Sigmoid colon (tissue), 6 donors: ENCODE measurements at regions not wholly inside any gene's neighbourhood (a gene's known extent, or its start where the extent isn't known, plus 50 kb on each side); places are given as distances from the start of the nearest gene placed in this dataset.

Source experiments
- DNase-seq: peaks from one replicate; pipeline ENCODE4 v3.0.0-alpha.2; 2019
- H3K27ac ChIP-seq, 4 donors: fragments of 200-600 bp; sonication (generic); one replicate each; pipeline ENCODE4 v1.5.1; 2016 to 2019; ENCODE audit warnings: mild to moderate bottlenecking in 1 of 4
- H3K27me3 ChIP-seq, 3 donors: fragments of 200-600 bp; sonication (generic); one replicate each; pipeline ENCODE4 v1.5.1; 2019; ENCODE audit warnings: mild to moderate bottlenecking in 1 of 3
- H3K36me3 ChIP-seq, 4 donors: fragments of 200-600 bp; sonication (generic); one replicate each; pipeline ENCODE4 v1.5.1; 2016 to 2019
- H3K4me1 ChIP-seq, 4 donors: fragments of 200-600 bp; sonication (generic); one replicate each; pipeline ENCODE4 v1.5.1; 2017 to 2019
- H3K4me3 ChIP-seq, 4 donors: fragments of 200-600 bp; sonication (generic); one replicate each; pipeline ENCODE4 v1.5.1; 2017 to 2019; ENCODE audit warnings: mild to moderate bottlenecking in 2 of 4, moderate library complexity in 1 of 4
- H3K9me3 ChIP-seq, 4 donors: fragments of 200-600 bp in 3 of 4; sonication (generic) in 3 of 4; one replicate each; pipeline versions ENCODE4 v1.5.1 to v1.6.1; 2013 to 2019
- EP300 ChIP-seq, 4 donors: sonication (generic); formaldehyde crosslinking; IDR thresholded peaks; one replicate each; pipeline ENCODE4 v1.6.1; 2017; ENCODE audit warnings: antibody characterized with exemption in 4 of 4
- POLR2A ChIP-seq, 2 donors: fragments of 450-650 bp; IDR thresholded peaks; one replicate each; pipeline ENCODE4 v1.6.1; 2016; ENCODE audit warnings: antibody characterized with exemption in 2 of 2, mild to moderate bottlenecking in 2 of 2, moderate library complexity in 2 of 2
- POLR2AphosphoS5 ChIP-seq, 4 donors: sonication (generic); formaldehyde crosslinking; IDR thresholded peaks; one replicate each; pipeline ENCODE4 v1.6.1; 2017; ENCODE audit warnings: antibody characterized with exemption in 4 of 4
- WGBS, 2 donors: extraction: QIAGEN DNeasy Blood & Tissue Kit; methylation state at CpG; one replicate each; pipeline ENCODE4 v1.1.7; 2013; 5-methylcytosine and 5-hydroxymethylcytosine counted together
- intact Hi-C: fragments of 100-400 bp; cut with DNase I; formaldehyde crosslinking; loops from one replicate; pipeline ENCODE4 v1.15.1; 2023
- TF ChIP-seq, protein P1 (sequence below), 4 experiments: fragments of 450-650 bp in 3 of 4; fragments of 200-600 bp in 1 of 4; IDR thresholded peaks; one replicate each; pipeline ENCODE4 v1.5.1; 2016 to 2019; ENCODE audit warnings: antibody characterized with exemption in 4 of 4, mild to moderate bottlenecking in 3 of 4, moderate library complexity in 2 of 4
- donor health status: healthy with polysubstance abuse.
- donor health status: healthy.

DNA sequence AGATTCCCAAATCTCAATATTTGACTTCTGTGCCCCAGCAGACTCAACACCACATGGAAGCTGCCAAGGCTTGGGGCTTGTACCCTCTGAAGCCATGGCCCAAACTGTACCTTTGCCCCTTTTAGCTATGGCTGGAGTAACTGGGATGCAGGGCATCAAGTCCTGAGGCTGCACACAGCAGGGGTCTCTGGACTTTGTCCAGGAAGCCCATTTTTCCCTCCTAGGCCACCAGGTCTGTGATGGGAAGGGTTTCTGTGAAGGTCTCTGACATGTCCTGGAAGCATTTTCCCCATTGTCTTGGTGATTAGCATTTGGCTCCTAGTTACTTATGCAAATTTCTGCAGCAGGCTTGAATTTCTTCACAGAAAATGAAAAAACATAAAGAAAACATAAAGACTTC, 762.3 kb downstream of the GALC start:
- TF ChIP-seq POLR2A (IDR thresholded peaks at IDR 0.05), result no peak
- no peak for TF ChIP-seq EP300 (IDR thresholded peaks at IDR 0.05)
- no peak for TF ChIP-seq POLR2AphosphoS5 (IDR thresholded peaks at IDR 0.05)

DNA sequence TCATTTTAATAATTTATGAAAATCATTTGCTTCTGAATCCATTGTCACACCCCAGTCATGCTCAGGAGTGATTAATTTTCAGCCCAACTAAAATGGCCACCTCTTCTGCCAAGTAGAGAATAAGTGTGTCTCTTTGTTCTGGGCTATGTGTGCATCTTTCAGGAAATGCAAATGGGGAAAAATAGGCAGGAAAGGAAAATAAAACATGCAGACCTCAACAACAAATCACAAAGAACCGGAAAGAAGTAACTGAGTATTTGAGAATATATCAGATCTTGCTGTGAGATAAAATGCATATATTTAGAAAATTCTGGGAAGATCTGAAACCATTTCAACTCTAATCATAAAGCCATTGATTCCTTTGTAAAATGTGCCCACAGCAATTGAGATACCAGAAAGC, 763.9 kb downstream of the GALC start:
- intact Hi-C loops, result no loop called here
- H3K4me3 ChIP-seq, result no peak overlapping the region
- no peaks in the 10 kb centered on the region for H3K4me1 ChIP-seq
- H3K36me3 ChIP-seq, result no peaks in the 10 kb centered on the region
- no peaks in the 10 kb centered on the region for H3K27me3 ChIP-seq
- TF ChIP-seq POLR2AphosphoS5 (IDR thresholded peaks at IDR 0.05), result no peak
- no peak for TF ChIP-seq EP300 (IDR thresholded peaks at IDR 0.05)
- TF ChIP-seq, protein P1, sequence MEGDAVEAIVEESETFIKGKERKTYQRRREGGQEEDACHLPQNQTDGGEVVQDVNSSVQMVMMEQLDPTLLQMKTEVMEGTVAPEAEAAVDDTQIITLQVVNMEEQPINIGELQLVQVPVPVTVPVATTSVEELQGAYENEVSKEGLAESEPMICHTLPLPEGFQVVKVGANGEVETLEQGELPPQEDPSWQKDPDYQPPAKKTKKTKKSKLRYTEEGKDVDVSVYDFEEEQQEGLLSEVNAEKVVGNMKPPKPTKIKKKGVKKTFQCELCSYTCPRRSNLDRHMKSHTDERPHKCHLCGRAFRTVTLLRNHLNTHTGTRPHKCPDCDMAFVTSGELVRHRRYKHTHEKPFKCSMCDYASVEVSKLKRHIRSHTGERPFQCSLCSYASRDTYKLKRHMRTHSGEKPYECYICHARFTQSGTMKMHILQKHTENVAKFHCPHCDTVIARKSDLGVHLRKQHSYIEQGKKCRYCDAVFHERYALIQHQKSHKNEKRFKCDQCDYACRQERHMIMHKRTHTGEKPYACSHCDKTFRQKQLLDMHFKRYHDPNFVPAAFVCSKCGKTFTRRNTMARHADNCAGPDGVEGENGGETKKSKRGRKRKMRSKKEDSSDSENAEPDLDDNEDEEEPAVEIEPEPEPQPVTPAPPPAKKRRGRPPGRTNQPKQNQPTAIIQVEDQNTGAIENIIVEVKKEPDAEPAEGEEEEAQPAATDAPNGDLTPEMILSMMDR (IDR thresholded peaks at IDR 0.05), result no peak
- no peak for TF ChIP-seq POLR2A (IDR thresholded peaks at IDR 0.05)
- no peak for DNase-seq
- WGBS, 2 donors, result 80 to 81% methylated on average over 1 of the region's 1 CpG
- H3K27ac ChIP-seq, result no peak overlapping the region
- H3K9me3 ChIP-seq, result peaks cover 0 to 2% (median 0%) of the 10 kb centered on the region in 4 donors

More for the DNA sequence above, 762.3 kb downstream of the GALC start:
- H3K36me3 ChIP-seq, result no peaks in the 10 kb centered on the region
- peaks cover 0 to 2% (median 0%) of the 10 kb centered on the region in 4 donors for H3K9me3 ChIP-seq
- no peak overlapping the region for H3K4me3 ChIP-seq
- no peaks in the 10 kb centered on the region for H3K27me3 ChIP-seq
- intact Hi-C loops, result no loop called here
- no peak overlapping the region for H3K27ac ChIP-seq
- H3K4me1 ChIP-seq, result no peaks in the 10 kb centered on the region
- no peak for DNase-seq

DNA sequence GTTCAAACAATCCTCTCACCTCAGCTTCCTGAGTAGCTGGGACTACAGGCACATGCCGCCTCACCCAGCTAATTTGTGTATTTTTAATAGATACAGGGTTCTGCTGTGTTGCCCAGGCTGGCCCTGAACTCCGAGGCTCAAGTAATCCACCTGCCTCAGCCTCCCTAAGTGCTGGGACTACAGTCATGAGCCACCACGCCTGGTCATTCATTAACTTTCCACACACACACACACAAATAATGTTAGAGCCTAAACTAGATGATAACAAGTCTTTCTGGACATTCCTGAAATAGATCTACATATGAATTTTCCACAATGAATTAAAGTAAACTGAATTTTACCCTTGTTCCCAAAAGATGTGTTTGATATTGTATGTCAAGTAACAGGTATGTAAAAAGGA, 776.0 kb downstream of the GALC start:
- Histone ChIP-seq H3K4me1 (no peaks in the 10 kb centered on the region), H3K4me3 (no peak overlapping the region), H3K27me3 (no peaks in the 10 kb centered on the region), H3K27ac (no peak overlapping the region), H3K9me3 (peaks cover 0 to 3% (median 0%) of the 10 kb centered on the region in 4 donors), H3K36me3 (no peaks in the 10 kb centered on the region)
- 46 to 75% methylated on average over 3 of the region's 3 CpGs for WGBS, 2 donors
- no peak for TF ChIP-seq EP300 (IDR thresholded peaks at IDR 0.05)
- no peak for TF ChIP-seq POLR2AphosphoS5 (IDR thresholded peaks at IDR 0.05)
- no peak for TF ChIP-seq POLR2A (IDR thresholded peaks at IDR 0.05)
- intact Hi-C loops, result no loop called here
- DNase-seq, result no peak

DNA sequence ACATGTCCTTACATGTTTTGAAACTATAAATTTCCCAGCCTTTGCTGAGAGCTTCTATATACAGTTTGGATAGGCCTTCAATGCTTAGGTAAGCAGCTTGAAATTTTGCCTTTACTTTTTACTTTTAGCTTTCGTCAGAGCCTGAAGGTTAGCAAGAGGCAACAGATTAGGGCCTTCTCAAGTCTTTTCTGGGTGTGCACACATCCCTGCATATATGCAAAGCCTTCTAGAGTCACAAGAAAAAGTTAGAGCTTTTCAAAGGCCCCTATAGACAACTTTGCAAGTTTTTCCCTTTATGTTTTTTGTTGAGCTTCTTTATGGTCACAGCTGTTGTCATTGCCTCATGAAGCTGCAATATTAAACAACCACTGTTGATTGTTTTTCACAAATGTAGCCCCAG, 778.4 kb downstream of the GALC start:
- H3K27ac ChIP-seq, result no peak overlapping the region
- H3K4me3 ChIP-seq, result no peak overlapping the region
- H3K27me3 ChIP-seq, result no peaks in the 10 kb centered on the region
- WGBS, 2 donors, result 88 to 91% methylated on average over 1 of the region's 1 CpG
- no peaks in the 10 kb centered on the region for H3K4me1 ChIP-seq
- peaks cover 0 to 3% (median 0%) of the 10 kb centered on the region in 4 donors for H3K9me3 ChIP-seq
- no peaks in the 10 kb centered on the region for H3K36me3 ChIP-seq
- no peak for DNase-seq
- intact Hi-C loops, result no loop called here
- TF ChIP-seq POLR2AphosphoS5 (IDR thresholded peaks at IDR 0.05) (no peak), POLR2A (IDR thresholded peaks at IDR 0.05) (no peak), EP300 (IDR thresholded peaks at IDR 0.05) (no peak)
- TF ChIP-seq, protein P1 (IDR thresholded peaks at IDR 0.05), result no peak

DNA sequence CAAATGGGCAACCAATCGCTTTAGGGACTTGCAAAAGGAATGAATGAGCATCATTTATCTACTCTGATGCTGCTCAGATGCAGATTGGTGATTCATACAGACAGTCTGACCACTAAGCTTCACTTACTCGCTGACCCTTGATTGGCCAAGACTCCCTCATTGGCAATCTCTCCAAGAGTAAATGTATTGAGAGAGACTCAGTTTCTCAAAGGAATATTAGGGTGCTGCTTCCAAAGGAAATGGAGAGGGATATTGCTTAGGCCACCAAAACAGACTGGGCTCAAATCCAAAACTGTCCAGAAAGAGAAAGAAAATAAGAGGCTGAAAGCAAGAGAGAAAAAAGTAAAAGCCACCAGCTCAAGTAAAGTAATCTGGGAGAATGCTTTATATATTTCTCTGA, 785.2 kb downstream of the GALC start:
- TF ChIP-seq, protein P1 (IDR thresholded peaks at IDR 0.05), result no peak
- no peak for TF ChIP-seq POLR2A (IDR thresholded peaks at IDR 0.05)
- TF ChIP-seq EP300 (IDR thresholded peaks at IDR 0.05), result no peak
- TF ChIP-seq POLR2AphosphoS5 (IDR thresholded peaks at IDR 0.05), result no peak
- DNase-seq, result no peak
- H3K4me3 ChIP-seq, result no peak overlapping the region
- no peaks in the 10 kb centered on the region for H3K4me1 ChIP-seq
- H3K9me3 ChIP-seq, result no peaks in the 10 kb centered on the region
- H3K27ac ChIP-seq, result no peak overlapping the region
- WGBS, 2 donors, result 79 to 90% methylated on average over 2 of the region's 2 CpGs
- H3K27me3 ChIP-seq, result no peaks in the 10 kb centered on the region
- H3K36me3 ChIP-seq, result no peaks in the 10 kb centered on the region
- intact Hi-C loops, result no loop called here

DNA sequence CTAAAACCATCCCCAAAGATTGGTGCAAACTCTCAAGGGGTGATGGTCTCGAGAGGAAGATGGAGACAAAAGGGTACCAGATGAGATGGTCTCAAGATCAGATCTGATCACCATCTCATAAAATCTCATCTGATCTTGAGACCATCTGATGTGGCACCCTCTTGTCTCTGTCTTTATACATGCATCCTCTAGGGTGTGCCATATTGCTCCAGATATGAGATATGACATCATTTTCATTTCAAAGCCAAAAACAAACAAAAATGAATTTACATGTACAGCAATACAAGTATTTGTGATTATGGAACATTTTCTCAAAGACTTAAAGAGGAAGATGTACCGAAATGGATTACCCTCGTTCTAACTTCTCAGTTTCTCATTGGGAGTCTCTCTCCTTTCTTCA, 787.2 kb downstream of the GALC start:
- no peak overlapping the region for H3K4me3 ChIP-seq

More for the DNA sequence above, 787.2 kb downstream of the GALC start:
- WGBS, 2 donors, result 81 to 87% methylated on average over 3 of the region's 3 CpGs
- Histone ChIP-seq H3K4me1 (no peaks in the 10 kb centered on the region), H3K9me3 (no peaks in the 10 kb centered on the region), H3K36me3 (no peaks in the 10 kb centered on the region), H3K27ac (no peak overlapping the region), H3K27me3 (no peaks in the 10 kb centered on the region)
- TF ChIP-seq EP300 (IDR thresholded peaks at IDR 0.05), result no peak
- TF ChIP-seq POLR2A (IDR thresholded peaks at IDR 0.05), result no peak
- TF ChIP-seq POLR2AphosphoS5 (IDR thresholded peaks at IDR 0.05), result no peak
- TF ChIP-seq, protein P1 (IDR thresholded peaks at IDR 0.05), result no peak
- intact Hi-C loops, result no loop called here
- DNase-seq, result no peak
